ENCODE measurements at regions not wholly inside any gene's neighbourhood (a gene's known extent, or its start where the extent isn't known, plus 50 kb on each side); places are given as distances from the start of the nearest gene placed in this dataset.

DNA sequence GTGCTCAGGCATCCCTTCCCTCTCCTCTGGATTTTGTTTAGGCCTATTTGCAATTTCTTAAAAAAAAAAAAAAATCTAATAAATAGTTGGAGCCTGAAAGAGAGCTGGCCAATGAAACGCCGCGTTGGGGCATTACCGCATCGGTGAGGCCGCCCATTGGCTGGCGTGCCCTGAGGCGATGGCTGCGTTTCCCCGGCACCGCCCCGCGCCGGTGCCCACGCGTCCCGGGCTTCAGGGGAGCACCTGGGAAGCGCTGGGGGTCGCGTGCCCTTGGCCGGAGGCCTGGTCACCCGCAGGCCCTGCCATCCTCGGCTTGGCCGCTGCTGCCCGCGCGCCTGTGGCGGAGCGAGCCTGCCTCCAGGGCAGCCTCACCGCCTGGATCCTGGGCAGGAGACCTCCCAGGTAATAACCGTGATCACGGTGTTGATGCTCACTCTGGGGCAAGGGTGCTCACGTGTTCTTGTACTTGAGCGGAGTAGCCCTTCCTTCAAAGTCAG is 155.4 kb downstream of the NRN1 start:
- H3K4me1 ChIP-seq (ENCODE audit: control insufficient read depth, extremely low read depth, insufficient read depth, low read length) = no peaks in the 10 kb centered on the region
- TF ChIP-seq, protein P1, sequence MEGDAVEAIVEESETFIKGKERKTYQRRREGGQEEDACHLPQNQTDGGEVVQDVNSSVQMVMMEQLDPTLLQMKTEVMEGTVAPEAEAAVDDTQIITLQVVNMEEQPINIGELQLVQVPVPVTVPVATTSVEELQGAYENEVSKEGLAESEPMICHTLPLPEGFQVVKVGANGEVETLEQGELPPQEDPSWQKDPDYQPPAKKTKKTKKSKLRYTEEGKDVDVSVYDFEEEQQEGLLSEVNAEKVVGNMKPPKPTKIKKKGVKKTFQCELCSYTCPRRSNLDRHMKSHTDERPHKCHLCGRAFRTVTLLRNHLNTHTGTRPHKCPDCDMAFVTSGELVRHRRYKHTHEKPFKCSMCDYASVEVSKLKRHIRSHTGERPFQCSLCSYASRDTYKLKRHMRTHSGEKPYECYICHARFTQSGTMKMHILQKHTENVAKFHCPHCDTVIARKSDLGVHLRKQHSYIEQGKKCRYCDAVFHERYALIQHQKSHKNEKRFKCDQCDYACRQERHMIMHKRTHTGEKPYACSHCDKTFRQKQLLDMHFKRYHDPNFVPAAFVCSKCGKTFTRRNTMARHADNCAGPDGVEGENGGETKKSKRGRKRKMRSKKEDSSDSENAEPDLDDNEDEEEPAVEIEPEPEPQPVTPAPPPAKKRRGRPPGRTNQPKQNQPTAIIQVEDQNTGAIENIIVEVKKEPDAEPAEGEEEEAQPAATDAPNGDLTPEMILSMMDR (optimal IDR thresholded peaks at IDR 0.05 in 1 of 3, IDR thresholded peaks at IDR 0.05 in 1 of 3, conservative IDR thresholded peaks at IDR 0.05 in 1 of 3; ENCODE audit: extremely low read depth in 1 of 3, insufficient read depth in 2 of 3, low read length in 3 of 3) = no peak
- no peak for TF ChIP-seq EZH2 (IDR thresholded peaks at IDR 0.05; ENCODE audit: low read length)

DNA sequence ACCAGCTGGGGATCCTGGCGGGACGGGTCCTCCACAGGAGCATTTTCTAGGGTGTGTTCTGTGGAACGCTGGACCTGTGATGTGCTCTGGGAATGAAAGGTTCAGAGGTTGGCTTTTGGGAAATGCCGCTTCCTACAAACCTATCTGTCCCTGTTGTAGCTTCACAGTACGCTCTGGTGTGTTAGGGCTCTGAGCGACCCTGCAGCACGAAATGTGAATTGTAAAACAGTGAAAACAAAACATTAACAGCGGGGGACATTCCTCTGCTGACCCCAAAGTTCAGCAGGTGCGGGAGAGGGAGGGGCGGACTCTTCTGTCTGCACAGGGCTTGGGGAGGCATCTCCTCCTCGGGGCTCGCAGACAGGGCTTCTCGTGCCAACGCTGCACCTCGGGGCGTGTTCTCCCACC is 155.9 kb downstream of the NRN1 start:
- DNase-seq (ENCODE audit: low read depth, low spot score) (no peak), FAIRE-seq (no peak)
- TF ChIP-seq EZH2 (IDR thresholded peaks at IDR 0.05; ENCODE audit: low read length) = no peak
- TF ChIP-seq, protein P1 (optimal IDR thresholded peaks at IDR 0.05 in 1 of 3, IDR thresholded peaks at IDR 0.05 in 1 of 3, conservative IDR thresholded peaks at IDR 0.05 in 1 of 3; ENCODE audit: extremely low read depth in 1 of 3, insufficient read depth in 2 of 3, low read length in 3 of 3) = no peak
- Histone ChIP-seq H3K27ac (ENCODE audit: control insufficient read depth, insufficient read depth, low read length) (no peak overlapping the region), H3K27me3 (ENCODE audit: control insufficient read depth, extremely low read depth, insufficient read depth, low read length) (peaks cover 20% of the 10 kb centered on the region), H3K79me2 (ENCODE audit: control insufficient read depth, insufficient read depth, low read length) (no peaks in the 10 kb centered on the region), H4K20me1 (ENCODE audit: control insufficient read depth, extremely low read depth, insufficient read depth, low read length) (no peaks in the 10 kb centered on the region), H3K4me3 (ENCODE audit: control insufficient read depth in 2 of 3, extremely low read depth in 1 of 3, insufficient read depth in 2 of 3, low read depth in 1 of 3, low read length in 3 of 3) (no peak overlapping the region), H3K9me1 (ENCODE audit: control insufficient read depth, extremely low read depth, insufficient read depth, low read length) (no peaks in the 10 kb centered on the region), H3K9ac (ENCODE audit: control insufficient read depth, extremely low read depth, insufficient read depth, low read length) (no peak overlapping the region), H3K9me3 (ENCODE audit: control insufficient read depth, low read depth, low read length) (no peaks in the 10 kb centered on the region), H3K36me3 (ENCODE audit: control insufficient read depth in 2 of 2, extremely low read depth in 1 of 2, insufficient read depth in 2 of 2, low read length in 2 of 2) (no peaks in the 10 kb centered on the region), H2AFZ (ENCODE audit: control insufficient read depth, low read length) (no peak overlapping the region), H3K4me2 (ENCODE audit: control insufficient read depth, extremely low read depth, insufficient read depth, low read depth, low read length) (peak overlapping the region; percentile 27), H3K4me1 (ENCODE audit: control insufficient read depth, extremely low read depth, insufficient read depth, low read length) (no peaks in the 10 kb centered on the region)
- dilution Hi-C loops (cut with MboI; ENCODE audit: extremely low pct_ligation_motif_present, low sequenced_read_pairs) = no loop called here

More for the DNA sequence above, 155.4 kb downstream of the NRN1 start:
- peak overlapping the region; percentile 32 for H3K4me2 ChIP-seq (ENCODE audit: control insufficient read depth, extremely low read depth, insufficient read depth, low read depth, low read length)
- no peaks in the 10 kb centered on the region for H3K36me3 ChIP-seq (ENCODE audit: control insufficient read depth in 2 of 2, extremely low read depth in 1 of 2, insufficient read depth in 2 of 2, low read length in 2 of 2)
- no peak overlapping the region for H3K27ac ChIP-seq (ENCODE audit: control insufficient read depth, insufficient read depth, low read length)
- H2AFZ ChIP-seq (ENCODE audit: control insufficient read depth, low read length) = no peak overlapping the region
- no peaks in the 10 kb centered on the region for H3K9me3 ChIP-seq (ENCODE audit: control insufficient read depth, low read depth, low read length)
- peaks cover 20% of the 10 kb centered on the region for H3K27me3 ChIP-seq (ENCODE audit: control insufficient read depth, extremely low read depth, insufficient read depth, low read length)
- FAIRE-seq = no peak
- peak overlapping the region in 2 of 3 experiments; percentile 21 to 26 for H3K4me3 ChIP-seq (ENCODE audit: control insufficient read depth in 2 of 3, extremely low read depth in 1 of 3, insufficient read depth in 2 of 3, low read depth in 1 of 3, low read length in 3 of 3)
- H3K79me2 ChIP-seq (ENCODE audit: control insufficient read depth, insufficient read depth, low read length) = no peaks in the 10 kb centered on the region
- no peak for DNase-seq (ENCODE audit: low read depth, low spot score)
- H3K9ac ChIP-seq (ENCODE audit: control insufficient read depth, extremely low read depth, insufficient read depth, low read length) = no peak overlapping the region
- no peaks in the 10 kb centered on the region for H3K9me1 ChIP-seq (ENCODE audit: control insufficient read depth, extremely low read depth, insufficient read depth, low read length)
- H4K20me1 ChIP-seq (ENCODE audit: control insufficient read depth, extremely low read depth, insufficient read depth, low read length) = no peaks in the 10 kb centered on the region
- dilution Hi-C loops (cut with MboI; ENCODE audit: extremely low pct_ligation_motif_present, low sequenced_read_pairs) = no loop called here

Measured in keratinocyte (primary cell).